ENCODE measurements at regions not wholly inside any gene's neighbourhood (a gene's known extent, or its start where the extent isn't known, plus 50 kb on each side); places are given as distances from the start of the nearest gene placed in this dataset.

- TF ChIP-seq GATA3 (IDR thresholded peaks at IDR 0.05; ENCODE audit: low read depth, low read length) (no peak), GATA2 (IDR thresholded peaks at IDR 0.05; ENCODE audit: low read depth, low read length) (no peak)
Observed at GRCh38 chr13:34589581-34589980, 352.5 kb upstream of the NBEA start.

Data from SH-SY5Y (cell line).